ENCODE measurements at regions not wholly inside any gene's neighbourhood (a gene's known extent, or its start where the extent isn't known, plus 50 kb on each side); places are given as distances from the start of the nearest gene placed in this dataset.
"Not testable (repeated sequence)": the region's sequence is repeated elsewhere in the genome, so short reads cannot be mapped to it uniquely, and the experiment has no call there.

- no peak for DNase-seq (ENCODE audit: low spot score)
These were observed 298.3 kb downstream of the TRIML1 start for GRCh38 chr4:188437535-188437934.

- not testable (repeated sequence) for DNase-seq (ENCODE audit: low spot score)
These were observed 299.2 kb downstream of the TRIML1 start for GRCh38 chr4:188438391-188438824.

- peak; percentile 69 for DNase-seq (ENCODE audit: low spot score)
These were observed 300.5 kb downstream of the TRIML1 start for GRCh38 chr4:188439641-188440311.

- no peak for DNase-seq (ENCODE audit: low spot score)
These were observed 305.3 kb downstream of the TRIML1 start for GRCh38 chr4:188444500-188444899.

- DNase-seq (ENCODE audit: low spot score) = not testable (repeated sequence)
These were observed 309.8 kb downstream of the TRIML1 start for GRCh38 chr4:188448996-188449395.

GRCh38 chr4:188450571-188450970 lies 311.3 kb downstream of the TRIML1 start:
- no peak for DNase-seq (ENCODE audit: low spot score)

GRCh38 chr4:188452097-188452496 lies 312.9 kb downstream of the TRIML1 start:
- no peak for DNase-seq (ENCODE audit: low spot score)

GRCh38 chr4:188454575-188454974 lies 315.3 kb downstream of the TRIML1 start:
- no peak for DNase-seq (ENCODE audit: low spot score)

GRCh38 chr4:188455062-188455752 lies 316.0 kb downstream of the TRIML1 start:
- no peak for DNase-seq (ENCODE audit: low spot score)

GRCh38 chr4:188459381-188459780 lies 320.1 kb downstream of the TRIML1 start:
- DNase-seq (ENCODE audit: low spot score) = no peak

- DNase-seq (ENCODE audit: low spot score) = no peak
These were observed 324.7 kb downstream of the TRIML1 start for GRCh38 chr4:188463909-188464308.

- DNase-seq (ENCODE audit: low spot score) = no peak
These were observed 326.8 kb downstream of the TRIML1 start for GRCh38 chr4:188466001-188466400.

- DNase-seq (ENCODE audit: low spot score) = no peak
These were observed 345.0 kb downstream of the TRIML1 start for GRCh38 chr4:188484256-188484655.

- DNase-seq (ENCODE audit: low spot score) = no peak
These were observed 346.7 kb downstream of the TRIML1 start for GRCh38 chr4:188485906-188486305.

GRCh38 chr4:188492886-188493285 lies 353.6 kb downstream of the TRIML1 start:
- DNase-seq (ENCODE audit: low spot score) = no peak

GRCh38 chr4:188495169-188495568 lies 355.9 kb downstream of the TRIML1 start:
- no peak for DNase-seq (ENCODE audit: low spot score)

GRCh38 chr4:188511431-188511830 lies 372.2 kb downstream of the TRIML1 start:
- DNase-seq (ENCODE audit: low spot score) = no peak

- no peak for DNase-seq (ENCODE audit: low spot score)
These were observed 393.5 kb downstream of the TRIML1 start for GRCh38 chr4:188532751-188533150.

GRCh38 chr4:188534297-188534696 lies 395.1 kb downstream of the TRIML1 start:
- no peak for DNase-seq (ENCODE audit: low spot score)

- DNase-seq (ENCODE audit: low spot score) = no peak
These were observed 395.7 kb downstream of the TRIML1 start for GRCh38 chr4:188534917-188535316.

- no peak for DNase-seq (ENCODE audit: low spot score)
These were observed 397.6 kb downstream of the TRIML1 start for GRCh38 chr4:188536826-188537225.

- DNase-seq (ENCODE audit: low spot score) = no peak
These were observed 411.1 kb downstream of the TRIML1 start for GRCh38 chr4:188550296-188550695.

GRCh38 chr4:188551156-188551555 lies 411.9 kb downstream of the TRIML1 start:
- no peak for DNase-seq (ENCODE audit: low spot score)

All from left forelimb (tissue), 1 donor.